ENCODE measurements at regions not wholly inside any gene's neighbourhood (a gene's known extent, or its start where the extent isn't known, plus 50 kb on each side); places are given as distances from the start of the nearest gene placed in this dataset.

GRCh38 chr11:57940044-57940756, 83.5 kb upstream of the OR9Q1 start:
- TF ChIP-seq, protein P1, sequence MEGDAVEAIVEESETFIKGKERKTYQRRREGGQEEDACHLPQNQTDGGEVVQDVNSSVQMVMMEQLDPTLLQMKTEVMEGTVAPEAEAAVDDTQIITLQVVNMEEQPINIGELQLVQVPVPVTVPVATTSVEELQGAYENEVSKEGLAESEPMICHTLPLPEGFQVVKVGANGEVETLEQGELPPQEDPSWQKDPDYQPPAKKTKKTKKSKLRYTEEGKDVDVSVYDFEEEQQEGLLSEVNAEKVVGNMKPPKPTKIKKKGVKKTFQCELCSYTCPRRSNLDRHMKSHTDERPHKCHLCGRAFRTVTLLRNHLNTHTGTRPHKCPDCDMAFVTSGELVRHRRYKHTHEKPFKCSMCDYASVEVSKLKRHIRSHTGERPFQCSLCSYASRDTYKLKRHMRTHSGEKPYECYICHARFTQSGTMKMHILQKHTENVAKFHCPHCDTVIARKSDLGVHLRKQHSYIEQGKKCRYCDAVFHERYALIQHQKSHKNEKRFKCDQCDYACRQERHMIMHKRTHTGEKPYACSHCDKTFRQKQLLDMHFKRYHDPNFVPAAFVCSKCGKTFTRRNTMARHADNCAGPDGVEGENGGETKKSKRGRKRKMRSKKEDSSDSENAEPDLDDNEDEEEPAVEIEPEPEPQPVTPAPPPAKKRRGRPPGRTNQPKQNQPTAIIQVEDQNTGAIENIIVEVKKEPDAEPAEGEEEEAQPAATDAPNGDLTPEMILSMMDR (conservative IDR thresholded peaks at IDR 0.05): no peak
- no peak for TF ChIP-seq ZFX (IDR thresholded peaks at IDR 0.05)

Measured in C4-2B (cell line).